Posterior vena cava (tissue), 2 donors: ENCODE measurements at regions not wholly inside any gene's neighbourhood (a gene's known extent, or its start where the extent isn't known, plus 50 kb on each side); places are given as distances from the start of the nearest gene placed in this dataset.

Experiments
- DNase-seq: peaks from one replicate; pipeline ENCODE4 v3.0.0-alpha.2; 2020; ENCODE audit warnings: low spot score
- intact Hi-C, 2 donors: fragments of 100-400 bp; cut with DNase I; formaldehyde crosslinking; loops; one replicate each; pipeline versions ENCODE4 v1.14.1 to v1.14.2; 2022 to 2023
- donor health status: DM: yes; HTN: yes; CAD: no.
- donor health status: DM: yes; HTN: yes; CAD: no.

DNA sequence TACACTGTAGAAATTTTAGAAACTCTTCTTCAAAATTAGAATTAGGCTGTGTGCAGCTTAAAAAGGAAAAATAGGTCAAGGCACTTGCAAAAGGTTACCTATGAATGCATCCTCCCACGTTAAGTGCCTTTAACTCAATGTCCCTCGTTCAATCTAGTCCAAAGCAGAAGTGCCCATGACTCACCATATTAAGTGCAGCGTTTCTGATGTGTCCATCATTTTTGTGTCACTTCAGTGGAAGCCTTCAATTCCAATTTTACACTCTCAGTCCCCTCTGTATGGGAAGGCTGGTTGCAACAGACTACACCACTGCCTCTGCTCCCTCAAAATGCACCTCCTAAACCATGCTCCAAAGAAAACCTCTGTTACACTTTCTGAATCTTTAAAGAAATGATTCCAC is 53.4 kb downstream of the FOXB1 start:
- intact Hi-C loops: no loop called here
- DNase-seq: no peak

DNA sequence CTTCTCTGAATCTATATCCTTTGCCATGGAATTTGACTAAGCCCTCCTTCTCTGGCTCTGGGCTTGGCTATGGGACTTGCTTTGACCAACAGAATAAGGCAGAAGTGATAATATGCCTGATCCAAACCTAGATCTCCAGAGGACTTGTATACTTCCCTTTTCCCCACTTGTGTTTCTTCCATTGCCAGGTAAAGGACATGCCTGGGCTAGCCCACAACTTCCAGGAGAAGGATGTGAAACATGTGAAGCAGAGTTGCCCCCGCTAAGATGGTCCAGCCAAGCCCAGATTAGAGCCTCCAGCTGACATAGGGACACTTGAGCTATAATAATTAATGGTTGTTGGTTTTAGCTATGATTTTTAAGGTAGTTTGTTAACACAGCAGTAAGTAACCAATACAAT is 55.1 kb downstream of the FOXB1 start:
- intact Hi-C loops: no loop called here

DNA sequence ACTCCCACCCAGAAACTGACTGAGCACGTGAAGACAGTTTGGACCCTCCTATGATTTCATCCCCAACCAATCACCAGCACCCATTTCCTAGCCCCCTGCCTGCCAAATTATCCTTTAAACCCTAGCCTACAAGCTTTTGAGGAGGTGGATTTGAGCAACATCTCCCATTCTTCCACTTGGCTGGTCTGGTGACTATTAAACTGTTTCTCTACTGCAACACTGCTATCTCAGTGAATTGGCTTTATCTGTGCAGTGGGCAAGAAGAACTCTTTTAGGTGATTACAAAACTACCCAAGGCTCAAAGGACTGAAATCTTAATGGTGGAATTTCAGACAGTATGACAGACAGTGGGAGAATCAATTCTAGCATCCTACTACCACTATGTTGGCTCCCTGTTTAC is 57.6 kb downstream of the FOXB1 start:
- intact Hi-C loops: no loop called here
- DNase-seq: no peak

More for the DNA sequence above, 55.1 kb downstream of the FOXB1 start:
- no peak for DNase-seq

DNA sequence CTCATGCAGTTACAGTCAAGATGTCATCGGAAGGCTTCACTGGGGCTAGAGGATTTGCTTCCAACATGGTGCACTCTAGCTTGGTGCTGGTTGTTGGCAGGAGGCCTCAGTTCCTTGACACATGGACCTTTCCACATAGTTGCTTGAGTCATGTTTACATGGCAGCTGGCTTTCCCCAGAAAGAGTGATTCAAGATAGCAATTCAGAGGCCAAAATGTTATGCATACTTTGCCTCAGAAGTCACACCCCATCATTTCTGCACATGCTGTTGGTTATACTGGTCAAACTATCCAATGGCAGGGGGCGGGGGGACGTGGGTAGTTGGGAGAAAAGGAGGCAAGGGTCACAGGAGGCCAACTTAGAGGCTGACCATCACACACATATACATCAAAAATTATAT is 58.7 kb downstream of the FOXB1 start:
- DNase-seq: no peak

DNA sequence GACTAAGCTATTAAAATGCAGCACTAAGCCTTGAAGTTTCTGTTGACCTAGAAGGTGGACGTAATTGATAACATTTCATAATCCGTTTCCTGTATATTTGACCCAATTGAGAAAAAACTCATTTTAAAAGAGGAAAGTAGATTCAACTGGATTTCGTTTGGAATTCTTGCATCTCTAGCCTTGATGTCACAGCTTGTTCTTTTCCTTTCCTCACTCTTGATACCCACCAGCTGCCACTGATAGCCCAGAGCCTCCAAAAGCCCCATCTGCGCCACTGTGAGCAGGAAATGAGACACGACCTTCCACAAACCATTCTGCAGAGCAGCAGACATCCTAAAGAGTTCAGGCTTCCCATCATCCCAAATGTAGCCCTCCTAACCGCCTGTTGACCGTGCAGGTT is 61.8 kb downstream of the FOXB1 start:
- no peak for DNase-seq
- intact Hi-C loops: no loop called here

More for the DNA sequence above, 58.7 kb downstream of the FOXB1 start:
- intact Hi-C loops: no loop called here

DNA sequence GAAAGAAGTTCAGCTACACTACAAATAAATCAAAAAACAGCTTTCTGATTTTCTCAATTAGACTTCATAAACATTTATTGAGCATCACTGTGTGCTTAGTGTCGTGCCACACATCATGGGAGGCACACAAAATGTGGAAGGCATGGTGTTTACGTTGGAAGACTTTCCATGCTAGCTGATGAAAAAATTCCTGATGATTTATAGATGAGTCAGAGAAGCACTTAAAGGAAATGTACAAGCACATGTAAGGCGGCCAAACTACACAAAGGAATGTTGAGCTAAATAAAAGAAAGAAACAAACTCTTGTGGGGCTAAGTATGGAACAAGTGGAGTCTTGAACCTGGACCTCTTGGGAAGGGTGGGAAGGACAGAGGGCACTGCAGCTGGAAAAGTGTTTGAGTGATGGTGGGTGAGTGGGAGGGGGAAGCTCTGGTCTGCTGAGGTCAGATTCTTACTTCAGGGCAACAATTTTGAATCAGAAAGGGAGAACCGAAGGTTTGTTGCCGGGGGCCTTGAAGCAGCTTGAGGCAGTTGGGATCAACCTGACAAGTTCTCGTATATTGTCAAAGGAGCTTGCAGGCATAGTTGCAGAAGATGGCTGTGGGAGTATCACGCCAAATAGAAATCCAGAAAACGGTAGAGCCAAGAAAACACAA is 66.9 kb downstream of the FOXB1 start:
- intact Hi-C loops: no loop called here
- DNase-seq: no peak

DNA sequence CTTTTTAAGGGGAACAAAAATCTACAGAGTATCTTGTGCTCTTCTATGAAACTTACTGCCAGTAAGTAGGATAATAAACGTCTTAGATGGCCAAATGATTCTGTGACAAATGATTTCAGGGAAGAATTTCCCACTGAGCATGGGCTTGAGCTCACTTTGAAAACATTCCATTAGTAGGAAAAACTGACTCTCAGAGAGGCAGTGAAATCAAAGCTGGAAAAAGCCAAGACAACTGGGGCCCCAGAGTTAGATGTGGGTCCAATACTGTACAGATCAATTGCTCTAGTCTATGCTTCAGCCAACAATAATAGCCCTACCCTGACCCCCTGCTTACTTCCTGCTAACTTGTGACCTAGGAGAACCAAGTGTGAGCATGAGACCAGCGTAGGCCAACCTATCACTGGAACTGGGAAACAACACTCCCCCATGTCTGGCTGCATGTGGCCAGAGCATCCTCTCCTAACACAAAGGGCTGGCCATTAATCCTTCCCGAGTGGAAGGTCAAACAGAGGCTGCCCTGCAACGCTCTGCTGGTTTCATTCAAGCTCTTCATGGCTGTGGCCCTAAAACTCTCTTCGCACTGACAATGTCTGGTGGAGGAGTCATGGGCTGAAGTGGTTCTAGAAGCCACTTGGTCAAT is 68.8 kb downstream of the FOXB1 start:
- intact Hi-C loops: no loop called here
- DNase-seq: no peak

DNA sequence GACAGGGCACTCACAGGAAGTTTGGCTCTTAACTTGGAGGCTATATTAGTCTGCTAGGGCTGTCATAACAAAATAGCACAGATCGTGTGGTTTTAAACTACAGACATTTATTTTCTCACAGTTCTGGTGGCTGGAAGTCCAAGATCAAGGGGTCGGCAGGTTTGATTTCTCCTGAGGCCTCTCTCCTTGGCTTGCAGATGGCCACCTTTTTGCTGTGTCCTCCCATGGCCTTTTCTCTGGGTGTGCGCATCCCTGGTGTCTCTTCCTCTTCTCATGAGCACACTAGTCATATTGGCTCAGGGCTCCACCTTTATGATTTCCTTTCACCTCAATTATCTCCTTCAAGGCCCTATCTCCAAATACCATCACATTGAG is 69.3 kb downstream of the FOXB1 start:
- DNase-seq: no peak
- intact Hi-C loops: no loop called here

DNA sequence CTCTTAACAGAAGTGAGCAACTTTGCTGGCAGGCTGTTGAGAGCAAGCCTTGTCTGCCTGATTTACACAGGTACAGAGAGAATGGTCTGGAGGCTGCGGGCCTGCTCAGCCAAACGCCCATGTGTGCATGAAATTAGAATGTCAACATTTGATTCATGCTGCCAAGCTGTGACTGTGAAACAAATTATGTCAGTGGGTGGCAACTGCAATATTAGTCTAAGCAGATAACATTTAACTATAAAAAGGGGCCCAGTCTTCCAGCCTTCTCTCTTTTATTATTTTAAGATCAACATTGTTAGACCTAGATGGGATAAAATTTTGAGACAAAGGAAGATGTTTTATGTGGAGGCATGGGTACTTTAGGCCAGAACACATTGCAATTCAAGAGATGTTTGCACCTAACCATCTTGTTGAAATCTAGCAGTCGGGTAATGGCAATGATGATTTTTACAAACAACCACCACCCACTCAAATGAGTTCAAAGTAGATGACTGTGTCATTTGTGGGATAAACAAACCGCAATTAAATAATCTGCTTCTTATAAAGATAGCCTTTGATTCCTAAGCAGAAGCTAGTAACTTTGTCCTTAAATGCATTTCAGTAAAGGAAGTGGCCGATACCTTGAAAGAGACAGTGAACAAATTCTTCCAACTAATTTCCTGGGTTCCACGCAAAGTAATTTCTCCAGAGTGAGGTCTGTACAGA is 70.2 kb downstream of the FOXB1 start:
- intact Hi-C loops: no loop called here
- DNase-seq: no peak

DNA sequence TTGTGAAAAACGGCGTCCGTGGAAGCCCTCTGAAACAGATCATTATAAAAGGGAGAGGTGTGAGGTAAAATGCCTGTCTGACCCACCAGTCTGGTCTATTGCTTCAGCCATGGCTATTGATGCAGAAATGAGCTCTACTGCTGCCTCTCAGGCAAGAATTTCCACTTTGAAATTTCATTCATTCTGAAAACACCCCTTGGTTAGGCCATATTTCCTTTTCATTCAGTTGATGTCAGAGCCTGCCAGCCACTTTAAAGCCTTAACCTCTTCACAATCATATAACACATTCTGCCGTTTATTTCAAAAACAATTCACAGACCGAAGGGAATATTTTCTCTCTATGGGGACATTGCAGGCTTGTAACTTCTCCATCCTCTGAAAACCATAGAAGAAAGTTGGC is 71.9 kb downstream of the FOXB1 start:
- intact Hi-C loops: no loop called here
- DNase-seq: no peak

DNA sequence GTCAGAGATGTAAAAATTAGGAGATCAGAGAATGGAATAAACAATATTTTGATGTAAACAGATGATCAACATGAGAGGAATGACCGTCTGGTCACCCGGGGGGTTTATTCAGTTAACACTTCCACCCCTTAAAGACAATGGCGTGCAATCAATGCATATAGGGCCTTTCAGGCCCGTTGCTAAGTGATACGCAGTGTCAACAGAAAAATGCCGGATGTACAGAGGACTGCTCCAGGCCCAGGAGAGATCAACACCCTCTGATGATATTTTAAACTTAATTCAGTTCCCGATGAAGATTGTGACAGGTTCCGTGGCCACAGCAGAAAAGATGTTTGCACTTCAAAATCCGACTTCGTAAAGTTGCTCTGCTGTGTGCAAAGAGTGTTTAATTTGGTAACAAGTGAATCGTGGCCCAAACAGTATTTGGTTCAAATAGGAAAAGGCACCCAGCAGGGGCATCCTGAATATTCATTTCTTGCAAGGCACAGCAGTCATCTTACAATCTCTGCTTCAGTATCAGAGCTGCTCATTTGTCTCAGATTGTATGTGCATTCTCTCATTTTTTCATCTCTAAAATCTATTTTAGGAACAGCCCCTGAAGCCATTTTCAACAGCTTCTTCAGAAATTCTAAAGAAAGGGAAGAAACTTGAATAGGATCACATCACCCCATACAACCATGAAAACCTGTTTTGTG is 72.6 kb downstream of the FOXB1 start:
- DNase-seq: no peak
- intact Hi-C loops: no loop called here

DNA sequence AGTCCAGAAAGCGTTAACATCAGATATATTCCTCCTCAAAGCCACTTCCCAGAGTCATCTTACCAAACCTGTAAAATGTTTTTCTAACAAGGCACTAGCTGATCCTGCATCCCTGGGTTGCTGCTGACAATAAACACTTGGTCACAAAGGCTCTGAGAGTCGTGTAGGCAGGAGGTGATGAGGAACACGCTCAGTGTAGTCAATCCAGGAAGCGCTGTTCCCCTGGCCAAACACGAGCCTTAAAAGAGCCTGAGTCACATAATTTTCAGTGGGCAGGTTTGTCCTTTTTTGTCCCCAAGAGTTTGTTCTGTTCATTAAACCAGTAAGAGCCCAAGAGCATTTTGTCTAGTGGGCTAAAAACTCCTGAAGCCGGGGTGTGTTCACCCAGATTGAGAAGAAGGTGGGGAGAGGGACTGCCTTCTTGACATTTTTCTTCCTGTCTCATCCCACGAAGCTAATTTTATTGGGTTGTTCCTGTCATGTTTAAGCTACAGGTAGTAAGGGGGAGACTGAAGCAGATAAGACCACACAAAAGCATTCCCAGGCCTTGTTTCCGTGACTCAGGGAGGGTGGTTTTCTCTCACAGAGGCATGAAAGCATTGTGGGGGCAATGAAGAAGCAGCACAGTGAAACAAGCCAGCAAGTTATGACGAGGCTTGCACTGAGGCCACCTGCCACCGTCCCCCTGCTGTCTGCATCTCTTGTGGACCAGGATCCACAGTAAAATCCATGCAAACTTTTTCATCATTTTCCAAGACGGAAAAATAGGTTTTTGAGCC is 73.7 kb downstream of the FOXB1 start:
- intact Hi-C loops: no loop called here
- DNase-seq: no peak

DNA sequence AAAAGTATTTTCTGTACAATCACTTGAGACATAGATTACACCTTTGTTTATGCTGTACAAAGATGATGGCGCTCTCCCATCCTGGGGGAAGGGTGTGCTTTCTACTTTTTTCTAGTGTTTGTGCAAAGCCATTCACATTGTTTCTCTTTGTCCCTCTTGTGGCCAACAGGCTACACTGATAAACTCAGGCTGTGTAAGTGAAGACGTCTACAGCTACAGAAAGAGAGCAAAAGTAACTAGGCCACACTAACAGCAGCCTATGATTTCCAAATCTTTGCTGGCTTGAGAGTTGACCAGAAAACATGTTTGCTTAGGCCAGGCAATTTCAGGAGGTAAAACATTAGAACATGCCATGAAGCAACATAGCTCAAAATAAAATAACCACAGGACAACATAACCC is 75.1 kb downstream of the FOXB1 start:
- intact Hi-C loops: no loop called here
- no peak for DNase-seq

DNA sequence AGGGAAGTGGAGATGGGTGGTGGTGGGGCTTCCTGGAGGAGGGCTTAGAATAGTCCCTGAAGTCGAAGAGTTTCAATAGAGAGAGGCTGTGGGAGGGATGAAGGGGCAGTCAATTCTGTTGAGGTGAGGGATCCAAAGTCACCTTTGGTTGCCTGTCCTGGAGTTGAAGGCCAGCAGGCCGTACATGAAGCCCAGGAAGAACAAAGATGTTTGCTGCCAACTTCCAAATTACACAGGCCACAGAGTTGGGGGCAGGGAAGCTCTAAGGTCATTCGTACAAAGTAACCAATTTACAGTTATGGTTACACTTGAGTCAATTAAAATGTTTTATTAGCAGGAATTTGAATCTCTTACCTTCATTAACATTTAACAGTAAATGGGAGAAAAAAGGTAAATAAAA is 77.9 kb downstream of the FOXB1 start:
- intact Hi-C loops: no loop called here
- no peak for DNase-seq

DNA sequence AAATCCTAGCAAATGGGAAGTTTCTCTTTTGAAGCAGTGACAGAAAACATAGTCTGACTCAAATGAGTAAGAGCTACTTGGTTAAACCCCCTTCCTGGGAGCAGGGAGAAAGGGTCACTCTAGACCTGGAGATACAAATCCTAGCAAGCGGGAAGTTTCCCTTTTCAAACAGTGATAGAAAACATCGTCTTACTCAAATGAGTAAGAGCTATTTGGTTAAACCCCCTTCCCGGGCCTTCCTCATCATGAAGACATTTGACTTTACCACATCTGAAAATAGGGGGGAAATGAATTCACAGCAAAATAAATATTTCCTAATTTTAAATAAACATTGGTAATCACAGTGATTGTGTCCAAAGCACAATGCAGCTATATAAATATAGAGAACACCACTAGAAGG is 79.2 kb downstream of the FOXB1 start:
- DNase-seq: no peak
- intact Hi-C loops: no loop called here

DNA sequence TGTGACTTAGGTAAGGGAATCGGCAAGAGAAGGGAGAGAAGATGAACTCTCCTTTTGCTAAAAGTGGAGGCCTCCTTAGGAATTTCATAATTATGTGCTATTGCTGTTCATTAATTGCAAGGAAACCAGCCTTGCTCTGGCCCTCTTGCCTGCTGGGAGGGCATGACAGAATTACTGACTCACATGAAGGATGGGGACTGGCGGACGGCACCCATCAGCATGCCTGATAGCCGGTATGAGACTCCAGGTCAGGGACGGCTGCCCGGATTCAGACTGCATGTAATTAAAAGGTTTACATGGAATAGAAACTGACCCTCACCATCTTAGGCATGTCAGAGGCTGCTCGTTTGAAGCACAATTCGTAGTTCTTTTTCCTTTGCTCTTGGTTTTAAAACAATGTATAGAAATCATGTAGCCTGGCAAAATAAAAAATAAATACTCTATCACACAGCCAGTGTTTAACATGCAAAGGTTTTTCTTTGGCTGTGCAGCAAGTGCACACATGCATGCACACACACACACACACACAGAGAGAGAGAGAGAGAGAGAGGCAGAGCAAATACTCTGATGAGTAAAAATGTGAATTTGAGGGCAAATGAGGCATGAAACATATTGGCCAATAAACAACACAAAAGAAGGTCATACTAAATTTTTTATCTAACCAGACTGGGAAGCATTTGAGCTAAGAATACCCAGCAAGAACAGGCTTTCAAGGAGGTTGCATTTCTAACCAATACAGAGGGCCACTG is 82.7 kb downstream of the FOXB1 start:
- no peak for DNase-seq
- intact Hi-C loops: no loop called here

DNA sequence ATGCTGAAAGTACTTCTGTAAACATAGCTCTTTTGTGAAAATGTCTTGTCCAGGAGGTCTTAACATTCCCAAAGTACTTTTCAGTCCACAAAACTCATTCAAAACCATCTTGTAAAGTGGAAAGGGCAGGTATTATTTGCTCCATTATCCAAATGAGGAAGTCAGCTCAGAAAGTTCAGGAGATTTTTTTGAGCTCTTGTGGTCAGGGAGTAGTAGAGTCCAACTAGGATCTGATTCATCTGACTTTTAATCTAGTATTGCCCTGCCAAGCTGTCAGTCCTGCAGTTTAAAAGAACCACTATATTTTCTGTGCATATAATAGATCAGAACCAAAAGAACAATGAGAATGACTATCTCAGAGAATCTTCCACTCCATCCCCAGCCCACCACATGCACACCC is 83.5 kb downstream of the FOXB1 start:
- DNase-seq: no peak
- intact Hi-C loops: no loop called here

DNA sequence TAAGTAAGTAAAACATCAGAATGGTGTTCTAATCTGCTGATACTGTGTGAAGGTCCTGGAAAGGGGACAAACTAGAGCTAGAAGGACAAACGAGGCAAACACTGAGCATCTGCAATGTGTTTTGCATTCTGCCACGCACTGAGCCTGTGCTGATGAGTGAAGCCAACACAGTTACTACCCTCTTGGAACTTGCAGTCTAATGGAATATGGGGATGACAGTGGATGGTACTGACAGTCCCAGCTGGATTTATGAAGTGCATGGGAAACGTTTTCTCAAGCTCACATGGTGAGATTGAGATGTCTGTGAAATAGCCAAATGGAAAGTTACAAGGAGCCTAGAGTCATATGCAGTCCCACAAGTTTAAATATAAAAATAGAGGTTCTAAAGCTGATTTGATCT is 86.6 kb downstream of the FOXB1 start:
- intact Hi-C loops: no loop called here
- no peak for DNase-seq

DNA sequence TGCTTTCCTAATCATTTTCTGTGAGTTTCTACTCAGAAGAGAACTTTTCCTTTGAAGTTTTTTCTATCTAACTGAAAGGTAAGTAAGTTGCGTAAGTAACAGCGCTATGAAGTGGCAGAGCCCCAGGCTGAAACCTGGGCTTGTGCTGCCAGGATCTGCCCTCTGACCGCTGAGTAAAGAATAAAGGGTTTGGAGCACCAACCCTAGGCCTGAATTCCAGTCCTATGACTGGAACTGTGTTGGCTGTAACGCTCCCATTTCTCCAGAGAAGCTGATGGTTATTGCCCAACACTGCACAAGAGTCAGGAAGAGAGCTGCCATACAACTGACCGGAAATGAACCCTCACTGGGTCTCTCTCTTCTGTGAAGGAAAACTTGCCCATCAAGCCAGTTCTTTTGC is 87.0 kb downstream of the FOXB1 start:
- DNase-seq: no peak
- intact Hi-C loops: no loop called here
